ENCODE measurements at regions not wholly inside any gene's neighbourhood (a gene's known extent, or its start where the extent isn't known, plus 50 kb on each side); places are given as distances from the start of the nearest gene placed in this dataset.

DNA sequence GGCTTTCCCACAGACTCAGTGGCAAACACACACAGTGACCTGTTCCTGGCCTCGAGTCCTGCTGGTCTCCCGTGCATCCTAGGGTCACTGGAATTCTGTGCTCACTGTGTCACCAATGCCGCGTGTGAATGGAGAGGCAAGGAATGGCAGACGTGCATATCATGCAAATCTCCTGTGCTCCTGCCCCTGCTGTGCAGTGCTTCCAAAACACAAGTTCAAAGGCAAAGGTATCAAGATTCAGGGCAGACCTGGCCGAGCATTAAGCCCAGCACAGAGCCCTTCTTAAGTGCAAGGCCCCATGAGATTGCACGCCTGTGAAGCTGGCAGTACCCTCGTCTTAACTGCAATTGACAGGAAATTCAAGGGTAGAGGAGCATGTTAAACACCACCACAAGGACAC is 129.1 kb downstream of the NDUFA10 start:
- TF ChIP-seq CTCF (optimal IDR thresholded peaks at IDR 0.05 in 1 of 3, IDR thresholded peaks at IDR 0.05 in 1 of 3, conservative IDR thresholded peaks at IDR 0.05 in 1 of 3; ENCODE audit: extremely low read depth in 1 of 3, insufficient read depth in 2 of 3, low read length in 3 of 3) (no peak), EZH2 (IDR thresholded peaks at IDR 0.05; ENCODE audit: low read length) (no peak)

Measured in keratinocyte (primary cell).